CD14-positive monocyte (primary cell): ENCODE measurements at regions not wholly inside any gene's neighbourhood (a gene's known extent, or its start where the extent isn't known, plus 50 kb on each side); places are given as distances from the start of the nearest gene placed in this dataset.

Experiments used
- DNase-seq, 3 donors: peaks; one replicate each; pipeline ENCODE4 v3.0.0-alpha.2; 2011 to 2022
- H2AFZ ChIP-seq: 2 replicates; pipeline ENCODE4 v1.6.0; 2012; ENCODE audit warnings: mild to moderate bottlenecking, low read depth, low read length, inconsistent platforms; ENCODE audit not compliant: insufficient read depth, poor library complexity, severe bottlenecking
- H3K27ac ChIP-seq, 2 donors: 1 replicate in 1 of 2; 2 replicates in 1 of 2; pipeline ENCODE4 v1.5.1; 2012 to 2013; ENCODE audit warnings: low read length in 2 of 2, control low read depth in 1 of 2, inconsistent platforms in 1 of 2, low read depth in 1 of 2, mild to moderate bottlenecking in 1 of 2
- H3K27me3 ChIP-seq, 2 donors: one replicate each; pipeline versions ENCODE4 v1.6.0 to v1.6.1; 2011 to 2013; ENCODE audit warnings: low read length in 2 of 2; ENCODE audit not compliant: control insufficient read depth in 2 of 2, insufficient read depth in 2 of 2
- H3K36me3 ChIP-seq, 2 donors: replicated peaks in 1 of 2; 1 replicate in 1 of 2; 2 replicates in 1 of 2; pipeline versions ENCODE4 v1.5.1 to v1.6.1; 2012 to 2013; ENCODE audit warnings: low read length in 2 of 2, control low read depth in 1 of 2, inconsistent platforms in 1 of 2, mild to moderate bottlenecking in 1 of 2; ENCODE audit not compliant: insufficient read depth in 2 of 2, control insufficient read depth in 1 of 2
- H3K4me1 ChIP-seq, 2 donors: 1 replicate in 1 of 2; 2 replicates in 1 of 2; pipeline versions ENCODE4 v1.5.1 to v1.6.1; 2012 to 2013; ENCODE audit warnings: low read length in 2 of 2, control low read depth in 1 of 2, inconsistent platforms in 1 of 2, mild to moderate bottlenecking in 1 of 2, moderate library complexity in 1 of 2; ENCODE audit not compliant: insufficient read depth in 2 of 2, control insufficient read depth in 1 of 2
- H3K4me2 ChIP-seq: replicated peaks from 2 replicates; pipeline ENCODE3; 2012; ENCODE audit warnings: low read length, moderate library complexity, mild to moderate bottlenecking; ENCODE audit not compliant: poor library complexity, severe bottlenecking; ENCODE audit errors: extremely low read depth
- H3K4me3 ChIP-seq, 3 experiments: fragments of 200-600 bp in 1 of 3; sonication (generic) in 1 of 3; replicated peaks in 1 of 3; 1 replicate in 2 of 3; 2 replicates in 1 of 3; pipeline ENCODE4 v1.5.1; 2011 to 2013; ENCODE audit warnings: low read length in 3 of 3, mild to moderate bottlenecking in 3 of 3, control low read depth in 2 of 3, low read depth in 2 of 3, inconsistent platforms in 1 of 3, moderate library complexity in 1 of 3
- H3K79me2 ChIP-seq: 2 replicates; pipeline ENCODE4 v1.6.0; 2012; ENCODE audit warnings: mild to moderate bottlenecking, control low read depth, inconsistent platforms, low read length, moderate library complexity; ENCODE audit not compliant: insufficient read depth
- H3K9ac ChIP-seq: 2 replicates; pipeline ENCODE4 v1.6.0; 2017; ENCODE audit warnings: low read length, mild to moderate bottlenecking; ENCODE audit not compliant: insufficient read depth, poor library complexity, severe bottlenecking
- H3K9me3 ChIP-seq, 2 donors: replicated peaks in 1 of 2; 1 replicate in 1 of 2; 2 replicates in 1 of 2; pipeline versions ENCODE4 v1.5.1 to v1.6.1; 2012 to 2013; ENCODE audit warnings: low read length in 2 of 2, control low read depth in 1 of 2; ENCODE audit not compliant: control insufficient read depth in 1 of 2, insufficient read depth in 1 of 2
- H4K20me1 ChIP-seq: 2 replicates; pipeline ENCODE4 v1.6.0; 2012; ENCODE audit warnings: mild to moderate bottlenecking, low read length, control low read depth, moderate library complexity; ENCODE audit not compliant: insufficient read depth
- H3K27ac Mint-ChIP-seq, 7 donors: one replicate each; pipeline ENCODE4 v1.8.0; 2020; ENCODE audit warnings: mild to moderate bottlenecking in 7 of 7, mixed read lengths in 7 of 7, moderate library complexity in 6 of 7, inconsistent platforms in 2 of 7
- H3K27me3 Mint-ChIP-seq, 3 donors: one replicate each; pipeline ENCODE4 v1.8.0; 2021 to 2022; ENCODE audit warnings: low read depth in 3 of 3, mild to moderate bottlenecking in 3 of 3, mixed read lengths in 3 of 3, moderate library complexity in 3 of 3, inconsistent platforms in 1 of 3
- H3K36me3 Mint-ChIP-seq, 2 donors: one replicate each; pipeline ENCODE4 v1.8.0; 2020; ENCODE audit warnings: mixed read lengths in 2 of 2, inconsistent platforms in 1 of 2, mild to moderate bottlenecking in 1 of 2
- H3K4me1 Mint-ChIP-seq: one replicate; pipeline ENCODE4 v1.8.0; 2020; ENCODE audit warnings: mild to moderate bottlenecking, mixed read lengths
- H3K4me3 Mint-ChIP-seq, 2 donors: one replicate each; pipeline ENCODE4 v1.8.0; 2020; ENCODE audit warnings: mild to moderate bottlenecking in 2 of 2, mixed read lengths in 2 of 2, moderate library complexity in 1 of 2
- H3K9me3 Mint-ChIP-seq, 7 donors: one replicate each; pipeline ENCODE4 v1.8.0; 2020 to 2022; ENCODE audit warnings: mixed read lengths in 7 of 7, mild to moderate bottlenecking in 6 of 7, moderate library complexity in 6 of 7, inconsistent platforms in 2 of 7
- WGBS: methylation state at CpG from one replicate; pipeline ENCODE4 v1.1.5; 2013; ENCODE audit warnings: missing lambda C conversion rate; ENCODE audit not compliant: insufficient coverage; 5-methylcytosine and 5-hydroxymethylcytosine counted together
- intact Hi-C, 2 donors: fragments of 100-400 bp; cut with micrococcal nuclease; formaldehyde crosslinking; loops; one replicate each; pipeline versions ENCODE4 v1.15.0 to v1.15.1; 2023
- TF ChIP-seq, protein P1 (sequence below): fragments of 200-600 bp; IDR thresholded peaks from one replicate; pipeline ENCODE4 v1.8.0; 2022; ENCODE audit warnings: antibody characterized with exemption, mild to moderate bottlenecking

DNA sequence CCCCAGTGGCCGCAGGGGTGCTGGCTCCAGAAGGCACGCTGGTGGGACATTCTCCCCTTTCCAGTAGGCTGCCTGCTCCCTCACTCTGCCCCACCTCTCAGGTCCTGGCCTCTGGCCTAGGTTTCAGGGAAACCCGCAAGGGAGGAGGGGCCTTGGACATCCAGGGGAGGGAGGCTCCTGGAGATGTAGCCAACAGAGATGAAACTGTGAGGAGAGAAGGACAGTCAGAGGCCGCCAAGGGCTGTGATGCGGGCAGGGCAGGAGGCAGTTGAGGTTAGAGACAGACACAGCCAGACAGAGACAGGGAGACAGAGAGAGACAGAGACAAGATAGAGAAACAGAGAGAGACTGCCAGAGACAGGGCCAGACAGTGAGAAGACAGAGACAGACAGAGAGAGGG, 127.7 kb downstream of the UQCRFS1 start:
- Mint-ChIP-seq H3K4me1 (no peaks in the 10 kb centered on the region), H3K27me3 (no peaks in the 10 kb centered on the region), H3K27ac (no peak overlapping the region), H3K9me3 (peaks cover 0 to 10% (median under 1%) of the 10 kb centered on the region in 7 donors), H3K4me3 (no peak overlapping the region), H3K36me3 (no peaks in the 10 kb centered on the region)
- no peaks in the 10 kb centered on the region for H3K36me3 ChIP-seq
- intact Hi-C loops: no loop called here
- 77% methylated on average over 5 of the region's 5 CpGs for WGBS
- no peak overlapping the region for H3K27ac ChIP-seq
- H3K4me2 ChIP-seq: no peak overlapping the region
- no peaks in the 10 kb centered on the region for H3K4me1 ChIP-seq
- no peaks in the 10 kb centered on the region for H4K20me1 ChIP-seq
- H3K27me3 ChIP-seq: no peaks in the 10 kb centered on the region
- no peak overlapping the region for H3K9ac ChIP-seq
- peaks cover 0 to 2% of the 10 kb centered on the region in 2 donors for H3K9me3 ChIP-seq
- H3K4me3 ChIP-seq: no peak overlapping the region
- no peak overlapping the region for H2AFZ ChIP-seq
- H3K79me2 ChIP-seq: no peaks in the 10 kb centered on the region
- no peak for DNase-seq
- TF ChIP-seq, protein P1, sequence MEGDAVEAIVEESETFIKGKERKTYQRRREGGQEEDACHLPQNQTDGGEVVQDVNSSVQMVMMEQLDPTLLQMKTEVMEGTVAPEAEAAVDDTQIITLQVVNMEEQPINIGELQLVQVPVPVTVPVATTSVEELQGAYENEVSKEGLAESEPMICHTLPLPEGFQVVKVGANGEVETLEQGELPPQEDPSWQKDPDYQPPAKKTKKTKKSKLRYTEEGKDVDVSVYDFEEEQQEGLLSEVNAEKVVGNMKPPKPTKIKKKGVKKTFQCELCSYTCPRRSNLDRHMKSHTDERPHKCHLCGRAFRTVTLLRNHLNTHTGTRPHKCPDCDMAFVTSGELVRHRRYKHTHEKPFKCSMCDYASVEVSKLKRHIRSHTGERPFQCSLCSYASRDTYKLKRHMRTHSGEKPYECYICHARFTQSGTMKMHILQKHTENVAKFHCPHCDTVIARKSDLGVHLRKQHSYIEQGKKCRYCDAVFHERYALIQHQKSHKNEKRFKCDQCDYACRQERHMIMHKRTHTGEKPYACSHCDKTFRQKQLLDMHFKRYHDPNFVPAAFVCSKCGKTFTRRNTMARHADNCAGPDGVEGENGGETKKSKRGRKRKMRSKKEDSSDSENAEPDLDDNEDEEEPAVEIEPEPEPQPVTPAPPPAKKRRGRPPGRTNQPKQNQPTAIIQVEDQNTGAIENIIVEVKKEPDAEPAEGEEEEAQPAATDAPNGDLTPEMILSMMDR: no peak

DNA sequence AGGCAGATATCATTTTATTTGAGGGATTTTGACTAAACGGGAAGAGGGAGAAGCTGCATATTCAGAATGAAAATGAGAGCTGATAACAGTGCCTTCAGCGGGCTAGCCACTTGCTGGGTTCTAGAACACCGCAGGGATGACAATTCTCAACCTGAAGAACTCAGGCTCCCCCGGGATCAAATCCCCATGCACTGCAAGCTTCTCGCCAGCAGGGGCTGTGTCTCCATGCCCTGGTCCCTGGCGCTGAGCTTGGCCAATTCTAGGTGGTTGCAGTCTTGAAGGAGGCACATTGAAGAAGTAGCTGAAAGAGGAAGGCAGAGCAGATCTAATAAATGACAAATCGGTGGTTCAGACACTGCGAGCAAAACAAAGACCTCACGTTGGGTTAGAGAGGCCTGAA, 128.7 kb downstream of the UQCRFS1 start:
- Mint-ChIP-seq H3K4me3 (no peak overlapping the region), H3K27ac (no peak overlapping the region), H3K9me3 (peaks cover 0 to 7% (median 0%) of the 10 kb centered on the region in 7 donors), H3K4me1 (no peaks in the 10 kb centered on the region), H3K36me3 (no peaks in the 10 kb centered on the region), H3K27me3 (no peaks in the 10 kb centered on the region)
- H3K79me2 ChIP-seq: no peaks in the 10 kb centered on the region
- no peak for DNase-seq
- H3K27ac ChIP-seq: no peak overlapping the region
- 69% methylated on average over 7 of the region's 9 CpGs for WGBS
- no peaks in the 10 kb centered on the region for H3K9me3 ChIP-seq
- H3K4me3 ChIP-seq: no peak overlapping the region
- H3K27me3 ChIP-seq: no peaks in the 10 kb centered on the region
- no peak overlapping the region for H3K9ac ChIP-seq
- TF ChIP-seq, protein P1: no peak
- H4K20me1 ChIP-seq: no peaks in the 10 kb centered on the region
- H3K4me2 ChIP-seq: no peak overlapping the region
- H3K4me1 ChIP-seq: no peaks in the 10 kb centered on the region
- H2AFZ ChIP-seq: no peak overlapping the region
- intact Hi-C loops: no loop called here
- H3K36me3 ChIP-seq: no peaks in the 10 kb centered on the region
